ENCODE measurements at regions not wholly inside any gene's neighbourhood (a gene's known extent, or its start where the extent isn't known, plus 50 kb on each side); places are given as distances from the start of the nearest gene placed in this dataset.

- H3K4me1 ChIP-seq (ENCODE audit: control insufficient read depth, insufficient read depth, low read length): no peaks in the 10 kb centered on the region
- H3K79me1 ChIP-seq (ENCODE audit: low read depth in 1 of 2, low read length in 2 of 2): no peaks in the 10 kb centered on the region
- no peak overlapping the region for H3K27ac ChIP-seq (ENCODE audit: insufficient read depth, low read length)
- BruUV-seq (replicated peaks): no TSS peak
- WGBS, 2 experiments (ENCODE audit: extremely low coverage in 2 of 2, insufficient read length in 1 of 2): no CpG with 5 or more reads among the region's 1 CpG
- peaks cover 2% of the 10 kb centered on the region; the same call in 1 of the 2 replicates for H3K9me3 ChIP-seq (ENCODE audit: control insufficient read depth, insufficient read depth, low read length)
- no peak overlapping the region for H4K91ac ChIP-seq (ENCODE audit: insufficient read depth, low read depth, low read length)
- in situ Hi-C loops (cut with MboI; ENCODE audit: low sequenced_read_pairs): no loop called here
- TF ChIP-seq POLR2A (IDR thresholded peaks at IDR 0.05; ENCODE audit: low read depth, low read length) (no peak), CEBPB (IDR thresholded peaks at IDR 0.05; ENCODE audit: low read depth, low read length) (no peak), MAZ (IDR thresholded peaks at IDR 0.05; ENCODE audit: borderline replicate concordance, low read depth, low read length) (no peak), NFE2L2 (IDR thresholded peaks at IDR 0.05; ENCODE audit: low read depth, low read length) (no peak), BHLHE40 (IDR thresholded peaks at IDR 0.05; ENCODE audit: low read depth, low read length) (no peak), SMC3 (IDR thresholded peaks at IDR 0.05; ENCODE audit: low read depth, low read length) (no peak), RCOR1 (IDR thresholded peaks at IDR 0.05; ENCODE audit: insufficient replicate concordance, low read length) (no peak), CHD1 (IDR thresholded peaks at IDR 0.05; ENCODE audit: low read depth, low read length) (no peak), RAD21 (IDR thresholded peaks at IDR 0.05; ENCODE audit: low read length) (no peak), ELK1 (IDR thresholded peaks at IDR 0.05; ENCODE audit: borderline replicate concordance, low read depth, low read length) (no peak), MXI1 (IDR thresholded peaks at IDR 0.05; ENCODE audit: borderline replicate concordance, low read depth, low read length) (no peak), MAFK (IDR thresholded peaks at IDR 0.05; ENCODE audit: low read depth, low read length) (no peak), CTCF (conservative IDR thresholded peaks at IDR 0.05; ENCODE audit: low read depth, low read length) (no peak), FOS (IDR thresholded peaks at IDR 0.05; ENCODE audit: low read depth, low read length) (no peak), USF2 (IDR thresholded peaks at IDR 0.05; ENCODE audit: low read depth, low read length) (no peak)
- no peaks in the 10 kb centered on the region for H4K20me1 ChIP-seq (ENCODE audit: insufficient read depth, low read length)
- H2BK5ac ChIP-seq (ENCODE audit: low read depth, low read length, poor library complexity, severe bottlenecking): no peak overlapping the region
- H3K23ac ChIP-seq (ENCODE audit: low read depth, low read length): no peak overlapping the region
- ChIA-PET CTCF (no interaction called here), POLR2A (ENCODE audit: unreplicated experiment) (no interaction called here)
- H2AK9ac ChIP-seq (replicated peaks; ENCODE audit: low read depth, low read length, poor library complexity): no peak overlapping the region
- no peak overlapping the region for H4K8ac ChIP-seq (ENCODE audit: low read depth in 2 of 2, low read length in 2 of 2)
- H2AK5ac ChIP-seq (ENCODE audit: low read depth, low read length): no peak overlapping the region
- H2BK15ac ChIP-seq (ENCODE audit: low read depth, low read length): no peak overlapping the region
- dilution Hi-C loops (cut with HindIII; ENCODE audit: low sequenced_read_pairs, unreplicated experiment): no loop called here
- H3K56ac ChIP-seq (ENCODE audit: extremely low read depth, insufficient read depth, low read length): no peak overlapping the region
- H3K4me2 ChIP-seq (ENCODE audit: low read depth, low read length): no peak overlapping the region
- no peak overlapping the region for H2AFZ ChIP-seq (replicated peaks; ENCODE audit: low read length, poor library complexity)
- H4K5ac ChIP-seq (ENCODE audit: low read depth, low read length): no peak overlapping the region
- no peak overlapping the region for H3K9ac ChIP-seq (ENCODE audit: low read depth, low read length)
- H3K4me3 ChIP-seq (ENCODE audit: insufficient read depth, low read depth, low read length): no peak overlapping the region
- H3K18ac ChIP-seq (ENCODE audit: low read depth, low read length): no peak overlapping the region
- ATAC-seq (ENCODE audit: low read depth) (no peak), DNase-seq (no peak)
- no peak overlapping the region for H2BK120ac ChIP-seq (ENCODE audit: low read depth, low read length)
- intact Hi-C loops (cut with micrococcal nuclease): no loop called here
- H3K9me1 ChIP-seq (ENCODE audit: insufficient read depth, low read length): no peaks in the 10 kb centered on the region
- H3K14ac ChIP-seq (replicated peaks; ENCODE audit: low read depth, low read length): no peak overlapping the region
- no peaks in the 10 kb centered on the region for H3K36me3 ChIP-seq (ENCODE audit: control insufficient read depth, insufficient read depth, low read length)
- H3K27me3 ChIP-seq (ENCODE audit: control insufficient read depth, insufficient read depth, low read length): no peaks in the 10 kb centered on the region
- no peak overlapping the region for H3K4ac ChIP-seq (ENCODE audit: low read depth, low read length)
- no peak overlapping the region for H2BK20ac ChIP-seq (ENCODE audit: low read depth, low read length)
Measured at GRCh38 chr3:166322391-166322790, 485.2 kb upstream of the BCHE start.

All from IMR-90 (cell line).